ENCODE measurements at regions not wholly inside any gene's neighbourhood (a gene's known extent, or its start where the extent isn't known, plus 50 kb on each side); places are given as distances from the start of the nearest gene placed in this dataset.
A peak's percentile ranks its signal among the peaks of the same experiment; 100 is the strongest.

- no peak for DNase-seq
Observed at GRCh38 chr1:69258842-69259241, 308.9 kb upstream of the LRRC7 start.

DNA sequence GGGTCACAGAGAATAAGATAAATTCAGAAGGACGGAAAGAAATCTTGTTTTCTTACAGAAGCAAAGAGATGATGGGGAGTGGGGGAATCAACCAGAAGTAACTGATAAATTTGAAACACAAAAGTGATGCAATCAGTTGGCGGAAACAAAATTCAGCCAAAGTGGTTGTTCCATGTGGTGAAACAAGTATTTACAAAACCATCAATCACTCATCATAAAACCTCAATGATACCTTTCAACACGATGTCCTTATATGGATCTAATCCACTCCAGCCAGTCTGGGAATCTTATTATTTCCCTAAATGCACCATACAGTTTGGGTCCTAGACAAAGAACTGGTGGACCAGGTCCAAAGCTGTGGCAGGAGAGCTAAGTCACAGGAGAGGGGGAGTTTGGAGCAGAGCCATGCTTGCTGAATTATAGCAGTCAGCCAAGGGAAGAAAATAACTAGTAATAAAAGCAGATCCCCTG, 303.8 kb upstream of the LRRC7 start:
- peak; percentile 95 to 99 for DNase-seq

- no peak for DNase-seq
Observed at GRCh38 chr1:69269491-69269890, 298.2 kb upstream of the LRRC7 start.

DNA sequence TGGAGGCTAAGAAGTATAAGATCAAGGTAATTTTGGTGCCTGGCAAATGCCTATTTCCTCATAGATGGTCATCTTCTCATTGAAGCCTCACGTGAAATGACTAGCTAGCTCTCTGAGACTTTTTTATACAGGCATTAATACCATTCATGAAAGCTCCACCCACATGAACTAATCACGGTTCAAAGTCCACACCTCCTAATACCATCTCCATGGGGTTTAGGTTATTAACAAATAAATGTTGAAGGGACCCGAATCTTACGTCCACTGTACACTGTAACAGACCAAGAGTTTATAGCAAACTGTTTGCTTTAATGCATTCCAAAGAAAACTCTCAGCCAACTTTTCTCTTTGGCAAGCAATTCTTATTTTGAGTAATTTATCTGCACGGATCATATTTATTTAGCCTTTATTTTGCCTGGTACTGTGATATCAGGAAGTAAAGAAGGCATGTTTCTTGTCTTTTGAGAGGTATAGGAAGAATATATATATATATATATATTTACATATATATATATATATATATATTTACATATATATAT, 296.1 kb upstream of the LRRC7 start:
- DNase-seq, result no peak

GRCh38 chr1:69272684-69273083, 295.0 kb upstream of the LRRC7 start:
- no peak for DNase-seq

- DNase-seq, result no peak
Observed at GRCh38 chr1:69278923-69279322, 288.8 kb upstream of the LRRC7 start.

DNA sequence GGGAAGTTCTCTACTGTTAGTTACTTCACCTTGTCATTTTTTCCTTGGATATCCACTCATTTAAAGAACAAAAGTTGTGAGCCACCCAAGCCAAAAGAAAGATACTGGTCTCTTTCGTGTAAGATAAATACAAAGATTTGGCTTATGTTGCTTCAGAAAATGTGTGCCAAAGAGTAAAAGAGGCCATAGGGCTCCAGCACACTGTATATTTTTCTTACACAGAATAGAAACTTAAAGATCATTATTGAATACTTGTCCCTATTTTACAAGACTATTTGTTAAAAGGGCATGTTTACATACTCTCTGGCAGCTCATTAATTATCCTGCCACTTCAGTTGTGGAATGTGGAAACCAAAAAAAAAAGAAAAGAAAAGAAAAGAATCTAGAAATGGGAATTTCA, 284.2 kb upstream of the LRRC7 start:
- DNase-seq, result no peak

- no peak for DNase-seq
Observed at GRCh38 chr1:69284508-69284907, 283.2 kb upstream of the LRRC7 start.

DNA sequence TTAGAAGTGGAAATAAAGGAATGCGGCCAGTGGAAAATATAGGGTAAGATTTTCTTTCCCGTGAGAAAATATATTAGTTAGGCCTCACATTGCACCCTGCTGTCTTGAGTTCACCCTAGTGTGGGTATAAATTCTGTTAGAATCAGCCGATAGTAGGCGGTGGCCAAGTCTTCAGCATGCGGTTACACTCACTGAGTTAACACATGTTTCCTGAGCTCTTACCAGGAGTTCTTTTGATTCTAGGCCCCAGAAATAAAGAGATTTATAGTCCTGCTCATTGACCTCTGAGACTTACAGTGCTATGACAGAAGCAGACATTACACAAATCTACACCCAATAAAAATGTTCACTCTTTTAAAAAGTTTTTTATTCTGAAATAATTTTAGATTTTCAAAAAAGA, 279.3 kb upstream of the LRRC7 start:
- no peak for DNase-seq

DNA sequence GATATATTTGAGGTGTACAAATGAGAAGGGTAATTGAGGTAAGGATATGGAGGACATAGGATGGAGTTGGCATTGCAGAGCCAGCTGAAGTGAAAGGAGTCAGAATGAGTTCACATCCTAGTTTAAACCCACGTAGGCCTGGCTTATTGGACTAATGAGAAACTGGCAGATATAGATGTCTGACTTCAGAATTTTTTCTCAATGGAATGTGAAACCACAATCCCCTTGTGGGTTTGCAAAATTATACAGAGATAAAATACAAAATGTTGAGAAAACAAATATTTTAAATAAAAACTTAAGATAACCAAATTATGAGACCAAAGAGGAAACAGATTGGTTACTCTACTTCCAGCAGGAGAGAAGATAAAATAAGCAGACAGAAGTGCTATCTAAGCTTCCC, 277.4 kb upstream of the LRRC7 start:
- no peak for DNase-seq

- DNase-seq, result peak in 1 of 2 experiments; percentile 69
Observed at GRCh38 chr1:69291541-69291940, 276.2 kb upstream of the LRRC7 start.

- no peak for DNase-seq
Observed at GRCh38 chr1:69292833-69293232, 274.9 kb upstream of the LRRC7 start.

- peak in 1 of 2 experiments; percentile 33 for DNase-seq
Observed at GRCh38 chr1:69294171-69294570, 273.6 kb upstream of the LRRC7 start.

GRCh38 chr1:69295265-69295664, 272.5 kb upstream of the LRRC7 start:
- DNase-seq, result no peak

- no peak for DNase-seq
Observed at GRCh38 chr1:69305621-69306020, 262.1 kb upstream of the LRRC7 start.

DNA sequence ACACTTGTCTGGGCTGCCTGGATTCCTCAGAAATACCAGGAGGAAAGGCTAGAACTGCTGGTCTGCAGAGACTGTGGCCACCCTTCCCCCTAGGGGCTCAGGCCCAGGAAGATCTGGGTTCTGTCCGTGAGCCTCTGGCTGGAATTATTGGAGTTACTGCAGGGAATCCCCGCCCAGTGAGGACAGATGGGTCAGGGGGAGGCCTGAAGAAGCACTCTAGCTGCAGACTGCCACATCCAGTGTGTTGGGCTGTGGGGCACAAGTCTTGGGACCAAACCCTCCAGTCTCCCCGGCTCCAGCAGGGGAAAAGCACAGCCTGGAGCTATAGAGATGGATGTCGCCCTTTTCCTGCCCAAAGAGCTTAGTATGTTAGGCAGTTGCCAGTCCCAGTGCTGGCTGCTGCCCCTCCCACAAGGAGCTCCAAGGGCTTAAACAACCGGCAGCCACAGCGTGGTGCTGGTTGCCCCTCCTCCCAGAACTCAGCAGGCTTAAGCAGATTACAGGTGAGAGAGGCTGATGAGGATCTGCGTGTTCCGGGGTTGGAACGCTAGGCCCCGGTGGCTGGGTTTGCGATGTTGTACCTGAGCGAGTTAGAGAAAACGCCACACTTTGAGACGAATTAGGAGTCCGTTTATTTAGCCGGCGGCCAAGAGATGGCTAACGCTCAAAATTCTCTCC, 255.5 kb upstream of the LRRC7 start:
- no peak for DNase-seq

DNA sequence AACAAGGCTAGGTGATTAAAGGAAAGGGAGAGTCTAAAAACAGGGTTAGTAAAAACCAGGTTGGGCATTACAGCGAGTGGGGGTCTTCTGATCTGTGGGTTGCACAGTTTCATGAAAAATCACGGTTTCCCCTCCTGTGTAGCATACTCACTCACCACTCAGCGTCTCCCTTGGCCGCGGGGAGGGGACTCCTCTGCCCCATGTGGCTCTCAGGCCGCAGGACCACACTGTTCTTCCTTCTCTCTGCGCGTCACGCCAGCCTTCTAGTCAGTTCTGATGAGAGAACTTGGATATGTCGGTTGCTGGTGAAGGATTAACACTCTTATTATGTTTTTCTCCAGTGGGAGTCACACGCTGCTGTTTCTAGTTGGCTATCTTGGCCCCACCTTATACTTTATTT, 254.6 kb upstream of the LRRC7 start:
- DNase-seq, result no peak

- no peak for DNase-seq
Observed at GRCh38 chr1:69315416-69315815, 252.3 kb upstream of the LRRC7 start.

GRCh38 chr1:69315823-69316222, 251.9 kb upstream of the LRRC7 start:
- DNase-seq, result no peak

GRCh38 chr1:69319287-69319686, 248.4 kb upstream of the LRRC7 start:
- no peak for DNase-seq

GRCh38 chr1:69320757-69321211, 246.9 kb upstream of the LRRC7 start:
- no peak for DNase-seq

- no peak for DNase-seq
Observed at GRCh38 chr1:69321311-69321710, 246.4 kb upstream of the LRRC7 start.

DNA sequence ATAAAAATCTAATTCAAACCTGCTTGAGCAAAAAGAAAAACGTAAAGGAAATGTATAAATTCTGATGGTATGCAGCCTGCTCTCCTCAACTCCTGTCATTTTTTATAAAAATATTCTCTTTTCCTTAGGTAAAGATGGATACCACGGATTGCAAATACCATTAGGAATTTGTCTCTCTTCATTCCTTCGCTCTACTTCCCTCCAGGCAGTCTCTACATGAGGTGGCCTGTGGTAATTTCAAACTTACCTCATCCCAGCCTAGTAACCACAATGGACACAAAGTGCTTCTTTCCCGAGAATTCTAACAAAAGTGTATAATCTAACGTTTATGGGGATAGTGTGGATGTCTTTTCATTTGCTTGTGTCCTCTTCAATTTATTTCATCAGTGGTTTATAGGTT, 239.5 kb upstream of the LRRC7 start:
- no peak for DNase-seq

DNA sequence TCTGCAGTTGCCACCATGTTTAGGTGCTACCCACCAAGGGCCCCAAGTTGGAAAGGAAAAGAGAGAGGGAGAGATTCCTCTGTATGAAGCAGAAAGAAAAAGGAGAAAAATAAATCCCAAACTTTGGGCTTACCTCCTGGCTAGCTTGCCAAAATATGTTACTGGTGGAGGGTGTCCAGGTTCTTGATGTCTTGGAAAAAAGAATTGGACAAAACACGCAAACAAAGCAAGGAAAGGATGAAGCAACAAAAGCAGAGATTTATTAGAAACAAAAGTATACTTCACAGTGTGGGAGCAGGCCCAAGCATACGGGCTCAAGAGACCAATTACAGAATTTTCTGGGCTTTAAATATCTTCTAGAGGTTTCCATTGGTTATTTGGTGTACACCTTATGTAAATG, 204.5 kb upstream of the LRRC7 start:
- DNase-seq, result no peak

DNA sequence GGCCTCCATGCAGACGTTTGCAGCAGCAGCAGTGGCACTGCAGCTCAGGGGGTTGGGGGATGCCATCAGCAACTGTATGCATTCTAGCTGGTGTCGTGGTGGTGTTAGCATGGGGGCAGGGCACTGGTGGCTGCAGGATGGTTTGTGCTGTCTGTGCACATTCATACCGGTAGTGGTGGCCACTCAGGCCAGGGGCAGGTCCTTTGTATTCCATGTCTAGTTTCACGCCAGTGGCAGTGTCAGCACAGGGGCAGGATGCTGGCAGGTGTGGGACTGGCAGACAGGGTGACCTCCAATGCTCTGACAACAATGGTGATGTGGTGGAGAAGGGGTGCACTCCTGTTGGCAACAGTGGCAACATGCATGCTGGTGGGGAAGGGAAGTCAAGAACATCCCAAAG, 194.2 kb upstream of the LRRC7 start:
- no peak for DNase-seq

Measured in NCI-H2081 (cell line).